Fibroblast of pulmonary artery (primary cell): ENCODE measurements at regions not wholly inside any gene's neighbourhood (a gene's known extent, or its start where the extent isn't known, plus 50 kb on each side); places are given as distances from the start of the nearest gene placed in this dataset.
"Not testable (repeated sequence)": the region's sequence is repeated elsewhere in the genome, so short reads cannot be mapped to it uniquely, and the experiment has no call there.

Experiments
- DNase-seq: peaks from one replicate; pipeline ENCODE4 v3.0.0-alpha.2; 2010; ENCODE audit warnings: low read depth
- H3K4me3 ChIP-seq: replicated peaks from 2 replicates; pipeline ENCODE4 v1.5.1; 2011; ENCODE audit warnings: low read depth, mild to moderate bottlenecking, control low read depth, low read length, moderate library complexity
- TF ChIP-seq, protein P1 (sequence below): IDR thresholded peaks from 2 replicates; pipeline ENCODE4 v1.5.1; 2011; ENCODE audit warnings: mild to moderate bottlenecking, control low read depth, low read length, inconsistent platforms; ENCODE audit errors: missing control alignments

DNA sequence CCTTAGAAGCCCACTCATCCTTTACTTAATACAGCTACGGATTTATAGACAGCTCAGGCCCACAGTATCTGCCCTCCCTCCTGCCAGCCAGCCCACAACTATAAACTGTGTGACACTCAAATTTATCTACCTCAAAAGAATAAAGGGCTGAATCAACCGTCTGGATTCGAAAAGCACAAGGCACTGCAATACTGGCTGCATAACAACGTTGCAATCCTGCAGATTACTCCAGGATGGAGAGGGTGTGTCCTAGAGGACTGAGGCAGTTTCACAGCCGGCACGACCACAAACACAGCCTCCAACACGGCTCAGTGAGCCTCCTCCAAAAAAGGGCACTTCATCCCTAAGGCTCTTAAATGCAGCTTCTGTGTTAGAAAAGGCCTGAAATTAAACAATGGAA, 138.3 kb upstream of the EFCAB3 start:
- DNase-seq: peak; percentile 12
- not testable (repeated sequence) for H3K4me3 ChIP-seq

DNA sequence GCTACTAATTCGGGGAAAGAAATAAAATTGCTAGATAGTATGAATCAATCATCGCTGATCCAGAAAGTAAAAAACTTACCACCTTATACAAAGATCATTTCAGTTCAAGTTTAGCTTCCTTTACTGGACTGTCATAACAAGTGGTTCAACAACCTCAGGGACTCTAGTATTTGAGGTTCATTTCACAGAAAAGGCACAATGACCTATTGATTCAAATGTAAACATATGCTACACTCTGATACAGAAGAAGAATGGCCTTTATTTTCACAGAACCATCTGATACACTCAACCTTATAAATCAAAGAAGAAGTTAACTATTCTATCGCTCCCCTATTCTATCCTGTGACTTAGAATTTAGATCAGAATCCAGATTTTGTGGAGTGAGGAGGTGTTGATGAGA, 140.8 kb upstream of the EFCAB3 start:
- not testable (repeated sequence) for H3K4me3 ChIP-seq, DNase-seq

DNA sequence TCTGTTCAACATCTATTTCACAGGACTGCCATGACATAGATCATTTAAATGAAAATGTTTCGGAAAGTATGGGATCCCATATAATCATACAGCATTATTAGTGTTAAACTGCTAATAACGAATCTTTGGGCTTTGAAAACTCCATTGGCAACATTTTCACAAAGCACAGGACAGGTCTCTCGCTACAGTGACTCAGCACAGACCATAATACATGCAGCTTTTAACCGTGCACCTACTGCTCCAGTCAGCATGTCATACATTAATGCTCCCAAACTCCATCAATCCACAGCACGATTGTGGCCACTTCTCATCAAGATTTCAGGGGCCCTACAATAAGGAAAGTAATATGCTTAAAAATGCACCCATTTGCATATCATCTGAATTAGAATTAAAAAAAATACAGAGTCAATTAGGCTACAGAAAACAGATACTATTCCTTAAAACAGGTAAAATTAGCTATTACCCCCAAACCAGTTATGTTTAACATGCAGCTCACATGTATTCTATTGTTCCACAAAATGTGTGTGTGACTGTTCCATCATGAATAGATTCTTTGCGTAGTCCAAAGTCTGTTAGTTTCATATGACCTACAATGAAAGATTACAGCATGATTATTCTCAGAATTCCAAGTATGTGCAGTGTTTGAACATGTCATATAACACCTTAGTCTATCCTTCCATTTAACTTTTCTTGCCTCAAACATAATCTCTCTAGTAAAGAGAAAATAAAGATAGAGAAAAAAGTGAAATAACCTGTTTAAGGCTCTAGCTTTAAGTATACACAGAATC, 141.6 kb upstream of the EFCAB3 start:
- not testable (repeated sequence) for H3K4me3 ChIP-seq, DNase-seq

DNA sequence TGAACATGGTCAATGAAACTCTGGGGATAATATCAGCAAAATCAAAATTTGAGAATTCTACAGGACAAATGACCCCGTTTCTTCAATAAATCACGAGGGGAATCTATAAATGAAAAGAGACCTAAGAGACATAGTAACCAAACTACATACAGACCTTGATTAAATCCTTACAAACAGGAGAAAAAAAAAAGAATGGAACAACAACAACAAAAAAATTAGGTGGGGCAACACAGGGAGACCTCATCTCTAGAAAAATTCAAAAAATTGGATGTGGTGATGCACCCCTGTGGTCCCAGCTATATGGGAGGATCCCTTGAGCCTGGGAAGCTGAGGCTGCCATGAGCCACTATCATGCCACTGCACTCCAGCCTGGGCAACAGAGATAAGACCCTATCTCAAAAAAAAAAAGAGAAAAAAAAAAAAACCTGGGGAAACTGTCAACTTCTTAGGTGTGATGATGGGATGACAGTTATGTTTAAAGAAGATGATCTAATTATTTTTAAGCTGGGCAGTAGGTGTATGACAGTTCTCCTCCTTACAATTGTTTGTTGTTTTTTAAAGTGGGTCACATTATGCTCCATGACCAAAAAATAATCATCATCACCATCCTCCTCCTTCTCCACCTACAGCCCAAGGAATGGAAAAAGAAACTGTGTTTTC, 146.4 kb upstream of the EFCAB3 start:
- DNase-seq, H3K4me3 ChIP-seq: not testable (repeated sequence)

DNA sequence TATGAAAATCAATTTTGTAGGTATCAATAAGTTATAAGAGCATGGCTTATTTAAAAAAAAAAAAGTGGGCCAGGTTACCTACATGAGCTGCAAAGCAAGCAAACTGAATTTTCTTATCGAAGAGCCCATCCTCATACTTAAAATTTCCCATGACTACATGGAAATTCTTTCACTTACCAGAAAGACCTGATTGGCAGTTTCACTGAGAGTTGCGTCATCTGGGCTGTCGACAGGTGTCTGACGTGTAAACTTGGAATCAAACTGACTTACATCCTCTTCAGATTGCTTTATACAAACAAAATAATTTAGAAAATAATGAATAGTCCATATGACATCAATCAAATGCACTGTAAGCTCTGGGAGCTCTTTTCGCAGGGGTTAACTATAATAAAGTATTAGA, 149.1 kb upstream of the EFCAB3 start:
- DNase-seq, H3K4me3 ChIP-seq: not testable (repeated sequence)

DNA sequence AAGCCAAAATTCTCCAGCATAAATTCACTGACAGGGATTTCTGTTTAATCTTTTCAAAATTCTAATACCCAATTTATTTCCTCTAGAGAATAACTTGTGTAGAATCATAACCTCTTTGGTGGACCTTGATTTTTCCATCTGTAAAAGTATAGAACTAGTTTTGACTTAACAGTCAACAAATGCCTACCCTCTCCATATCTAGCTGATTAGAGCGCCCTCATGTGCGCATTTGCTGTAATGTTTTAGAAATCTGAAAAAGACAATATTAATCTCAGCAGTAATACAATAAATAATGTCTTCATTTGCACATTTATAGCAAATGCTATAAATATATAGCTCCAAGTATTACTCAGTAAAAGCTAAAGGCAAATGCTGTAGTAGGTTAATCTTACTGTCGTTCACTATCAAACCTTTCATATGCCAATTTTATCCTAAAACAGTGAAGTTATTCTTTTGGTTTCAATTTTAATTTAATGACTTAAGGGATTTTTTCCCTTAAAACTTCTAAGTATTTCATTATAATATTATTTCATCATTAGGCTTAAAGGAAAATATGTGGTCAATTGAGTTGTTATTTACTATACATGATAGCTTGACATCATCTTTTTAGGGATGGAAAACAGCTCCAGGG, 153.6 kb upstream of the EFCAB3 start:
- H3K4me3 ChIP-seq: not testable (repeated sequence)
- peak; percentile 6 for DNase-seq

DNA sequence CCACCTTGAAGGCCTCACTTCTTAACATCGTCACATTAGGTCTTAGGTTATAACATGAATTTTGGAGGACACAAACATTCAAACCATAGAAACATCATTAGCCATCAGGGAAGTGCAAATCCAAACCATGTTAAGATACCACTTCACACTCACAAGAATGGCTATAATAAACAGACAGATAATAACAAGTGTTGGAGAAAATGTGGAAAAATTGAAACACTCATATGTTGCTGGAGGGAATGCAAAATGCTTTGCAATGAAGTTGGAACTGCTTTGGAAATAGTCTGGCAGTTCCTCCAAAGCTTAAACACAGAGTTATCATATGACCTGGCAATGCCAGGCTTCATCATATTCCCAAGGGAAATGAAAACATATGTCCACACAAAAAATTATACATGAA, 156.8 kb upstream of the EFCAB3 start:
- H3K4me3 ChIP-seq, DNase-seq: not testable (repeated sequence)

DNA sequence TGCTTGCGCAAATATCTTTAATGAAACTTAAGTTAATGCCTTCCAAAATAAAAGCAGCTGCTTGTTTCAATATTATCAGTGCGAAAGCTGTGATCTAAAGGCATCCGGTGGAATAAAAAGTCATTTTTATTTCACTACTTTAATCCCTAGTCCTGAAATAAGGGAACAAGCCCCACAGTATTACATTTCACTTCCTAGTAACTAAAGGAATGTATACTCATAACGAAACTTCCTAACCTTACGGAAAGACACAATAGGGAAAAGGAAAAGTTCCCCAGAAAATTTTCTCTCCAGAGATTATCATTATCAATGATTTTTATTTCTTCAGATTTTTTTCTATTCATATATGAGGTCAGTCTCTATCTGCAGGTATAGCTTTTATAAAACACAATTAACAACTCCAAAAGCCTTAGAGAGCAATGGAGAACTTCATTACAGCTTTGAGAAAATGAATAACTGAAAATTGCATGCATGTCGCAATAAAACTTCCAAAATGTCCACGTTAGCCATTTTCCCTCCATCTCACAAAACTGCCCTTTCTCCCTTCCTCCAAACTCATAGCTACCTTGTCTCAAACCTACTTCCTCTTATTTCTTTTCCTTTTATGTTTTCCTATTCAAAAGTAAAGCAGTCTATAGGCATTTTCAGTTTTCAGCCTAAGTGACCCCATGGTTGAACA, 154.3 kb upstream of the MED13 start:
- DNase-seq: no peak
- TF ChIP-seq, protein P1, sequence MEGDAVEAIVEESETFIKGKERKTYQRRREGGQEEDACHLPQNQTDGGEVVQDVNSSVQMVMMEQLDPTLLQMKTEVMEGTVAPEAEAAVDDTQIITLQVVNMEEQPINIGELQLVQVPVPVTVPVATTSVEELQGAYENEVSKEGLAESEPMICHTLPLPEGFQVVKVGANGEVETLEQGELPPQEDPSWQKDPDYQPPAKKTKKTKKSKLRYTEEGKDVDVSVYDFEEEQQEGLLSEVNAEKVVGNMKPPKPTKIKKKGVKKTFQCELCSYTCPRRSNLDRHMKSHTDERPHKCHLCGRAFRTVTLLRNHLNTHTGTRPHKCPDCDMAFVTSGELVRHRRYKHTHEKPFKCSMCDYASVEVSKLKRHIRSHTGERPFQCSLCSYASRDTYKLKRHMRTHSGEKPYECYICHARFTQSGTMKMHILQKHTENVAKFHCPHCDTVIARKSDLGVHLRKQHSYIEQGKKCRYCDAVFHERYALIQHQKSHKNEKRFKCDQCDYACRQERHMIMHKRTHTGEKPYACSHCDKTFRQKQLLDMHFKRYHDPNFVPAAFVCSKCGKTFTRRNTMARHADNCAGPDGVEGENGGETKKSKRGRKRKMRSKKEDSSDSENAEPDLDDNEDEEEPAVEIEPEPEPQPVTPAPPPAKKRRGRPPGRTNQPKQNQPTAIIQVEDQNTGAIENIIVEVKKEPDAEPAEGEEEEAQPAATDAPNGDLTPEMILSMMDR: no peak
- no peak overlapping the region for H3K4me3 ChIP-seq

DNA sequence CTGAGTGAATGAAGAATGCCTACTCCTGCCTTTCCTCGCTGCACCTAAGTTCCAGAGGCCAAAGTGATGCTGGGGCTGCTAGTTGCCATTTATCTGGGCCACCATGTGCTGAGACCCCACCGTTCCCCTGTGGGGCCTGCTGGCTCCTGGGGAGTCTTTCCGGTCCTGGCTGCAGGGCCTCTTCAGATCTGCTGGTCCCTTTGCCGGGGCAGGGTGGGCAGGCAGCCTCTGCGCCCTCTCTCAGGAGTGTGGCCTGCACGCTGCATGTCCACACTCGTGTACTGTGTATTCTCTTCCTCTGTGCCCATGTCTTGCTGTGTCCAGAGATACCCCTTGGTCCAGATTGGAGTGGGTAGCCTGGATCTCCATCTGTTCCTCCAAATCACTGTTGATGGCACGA, 151.8 kb upstream of the MED13 start:
- no peak for DNase-seq
- TF ChIP-seq, protein P1: no peak
- H3K4me3 ChIP-seq: no peak overlapping the region

DNA sequence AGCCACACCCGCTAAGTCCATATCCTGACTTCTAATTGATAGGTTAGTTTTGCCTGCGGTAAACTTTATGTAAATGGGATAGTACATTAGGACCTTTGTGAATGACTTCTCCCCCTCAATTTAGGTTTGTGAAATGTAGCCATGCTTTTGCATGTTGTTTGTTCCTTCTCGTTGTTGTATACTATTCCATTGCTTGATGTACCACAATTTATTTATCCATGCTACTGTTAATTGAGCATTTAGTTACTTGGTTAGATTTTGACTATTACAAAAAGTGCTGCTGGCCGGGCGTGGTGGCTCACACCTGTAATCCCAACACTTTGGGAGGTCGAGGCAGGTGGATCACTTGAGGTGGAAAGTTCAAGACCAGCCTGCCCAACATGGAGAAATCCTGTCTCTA, 150.8 kb upstream of the MED13 start:
- DNase-seq, H3K4me3 ChIP-seq: not testable (repeated sequence)

DNA sequence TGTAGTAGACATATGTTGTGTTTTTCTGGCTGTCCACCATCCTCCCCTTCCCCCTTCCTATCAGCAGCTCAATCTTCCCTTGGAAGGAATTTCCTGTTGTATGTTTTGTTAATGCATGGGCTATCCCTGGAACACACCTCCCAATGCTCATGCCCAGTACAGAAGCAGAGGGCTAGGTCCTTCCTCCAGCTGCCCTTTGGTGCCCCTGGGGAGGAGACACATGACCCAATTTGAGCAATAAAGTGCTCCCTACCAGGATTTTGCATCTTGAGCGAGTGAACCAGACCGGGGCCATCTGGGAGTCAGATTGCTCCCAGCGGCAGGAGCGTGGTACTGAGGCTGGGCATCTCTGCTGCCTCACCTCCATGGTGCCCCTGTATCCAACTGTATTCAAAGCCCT, 141.5 kb upstream of the MED13 start:
- no peak for DNase-seq
- no peak overlapping the region for H3K4me3 ChIP-seq
- TF ChIP-seq, protein P1: no peak

DNA sequence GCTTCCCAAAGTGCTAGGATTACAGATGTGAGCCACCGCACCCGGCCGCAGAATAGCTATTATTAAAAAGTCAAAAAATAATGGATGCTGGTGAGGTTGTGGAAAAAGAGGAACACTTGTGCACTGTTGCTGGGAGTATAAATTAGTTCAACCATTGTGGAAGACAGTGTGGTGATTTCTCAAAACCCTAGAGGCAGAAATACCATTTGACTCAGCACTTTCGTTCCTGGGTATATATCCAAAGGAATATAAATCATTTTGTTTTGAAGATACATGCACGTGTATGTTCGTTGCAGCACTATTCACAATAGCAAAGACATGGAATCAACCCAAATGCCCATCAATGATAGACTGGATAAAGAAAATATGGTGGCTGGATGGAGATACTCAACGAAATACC, 132.1 kb upstream of the MED13 start:
- H3K4me3 ChIP-seq, DNase-seq: not testable (repeated sequence)

DNA sequence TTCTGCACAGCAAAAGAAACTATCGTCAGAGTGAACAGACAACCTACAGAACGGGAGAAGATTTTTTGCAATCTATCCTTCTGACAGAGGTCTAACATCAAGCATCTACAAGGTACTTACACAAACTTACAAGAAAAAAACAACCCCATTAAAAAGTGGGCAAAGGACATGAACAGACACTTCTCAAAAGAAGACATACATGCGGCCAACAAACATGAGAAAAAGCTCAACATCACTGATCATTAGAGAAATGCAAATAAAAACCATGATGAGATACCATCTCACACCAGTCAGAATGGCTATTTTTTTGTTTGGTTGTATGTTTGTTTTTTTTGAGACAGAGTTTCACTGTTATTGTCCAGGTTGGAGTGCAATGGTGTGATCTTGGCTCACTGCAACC, 131.5 kb upstream of the MED13 start:
- H3K4me3 ChIP-seq, DNase-seq: not testable (repeated sequence)
